DOHH2 (cell line): ENCODE measurements at regions not wholly inside any gene's neighbourhood (a gene's known extent, or its start where the extent isn't known, plus 50 kb on each side); places are given as distances from the start of the nearest gene placed in this dataset.

Source experiments
- H3F3A ChIP-seq: fragments of 200-600 bp; sonication (generic), shearing (Covaris generic); 2 replicates; pipeline ENCODE4 v1.6.0; 2016; ENCODE audit warnings: antibody characterized with exemption, mild to moderate bottlenecking; ENCODE audit not compliant: control insufficient read depth, insufficient read depth
- H3K27ac ChIP-seq: fragments of 200-600 bp; sonication (generic); 2 replicates; pipeline ENCODE4 v1.5.1; 2014; ENCODE audit warnings: low read depth, mild to moderate bottlenecking, low read length, moderate library complexity
- H3K27me3 ChIP-seq: fragments of 200-600 bp; sonication (generic); 2 replicates; pipeline ENCODE4 v1.6.1; 2014; ENCODE audit warnings: mild to moderate bottlenecking, low read length, mixed read lengths; ENCODE audit not compliant: control insufficient read depth
- H3K36me3 ChIP-seq: fragments of 200-600 bp; sonication (generic); 2 replicates; pipeline ENCODE4 v1.6.1; 2014; ENCODE audit warnings: mild to moderate bottlenecking, low read length, moderate library complexity, mixed read lengths; ENCODE audit not compliant: control insufficient read depth
- H3K4me1 ChIP-seq: fragments of 200-600 bp; sonication (generic); 2 replicates; pipeline ENCODE4 v1.6.1; 2014; ENCODE audit warnings: mild to moderate bottlenecking, low read length, mixed read lengths; ENCODE audit not compliant: control insufficient read depth
- H3K4me2 ChIP-seq: fragments of 200-600 bp; sonication (generic); 2 replicates; pipeline ENCODE4 v1.6.0; 2014; ENCODE audit warnings: mild to moderate bottlenecking, low read length, moderate library complexity
- H3K4me3 ChIP-seq: fragments of 200-600 bp; sonication (generic); 2 replicates; pipeline ENCODE4 v1.5.1; 2014; ENCODE audit warnings: mild to moderate bottlenecking, low read length, mixed read lengths
- H3K79me2 ChIP-seq: fragments of 200-600 bp; sonication (generic); 2 replicates; pipeline ENCODE4 v1.6.1; 2014; ENCODE audit warnings: mild to moderate bottlenecking, low read length, mixed read lengths; ENCODE audit not compliant: control insufficient read depth
- H3K9me2 ChIP-seq: fragments of 200-600 bp; sonication (generic); replicated peaks from 2 replicates; pipeline ENCODE4 v1.6.1; 2014; ENCODE audit warnings: mild to moderate bottlenecking, low read length, mixed read lengths; ENCODE audit not compliant: control insufficient read depth
- H3K9me3 ChIP-seq: fragments of 200-600 bp; sonication (generic); 2 replicates; pipeline ENCODE4 v1.6.1; 2014; ENCODE audit warnings: antibody characterized with exemption, low read length, mixed read lengths; ENCODE audit not compliant: control insufficient read depth, insufficient read depth
- H4K20me1 ChIP-seq: fragments of 200-600 bp; sonication (generic); 2 replicates; pipeline ENCODE4 v1.6.0; 2014; ENCODE audit warnings: low read depth, mild to moderate bottlenecking, antibody characterized with exemption, low read length, moderate library complexity; ENCODE audit not compliant: control insufficient read depth, insufficient read depth
- CTCF ChIP-seq: fragments of 200-600 bp; sonication (generic); IDR thresholded peaks from one replicate; pipeline ENCODE4 v1.5.1; 2014; ENCODE audit warnings: antibody characterized with exemption, mild to moderate bottlenecking, low read depth, low read length; ENCODE audit not compliant: poor library complexity, severe bottlenecking
- EZH2phosphoT487 ChIP-seq: fragments of 200-600 bp; sonication (generic); IDR thresholded peaks from 2 replicates; pipeline ENCODE4 v1.6.1; 2017; ENCODE audit warnings: borderline replicate concordance, mild to moderate bottlenecking, antibody characterized with exemption, low read length, moderate library complexity, mixed read lengths

- no peaks in the 10 kb centered on the region for H3K9me2 ChIP-seq
- no peak overlapping the region for H3K4me3 ChIP-seq
Observed at GRCh38 chr2:41914936-41915335, 132.9 kb upstream of the PKDCC start.

GRCh38 chr2:41916177-41916576 is 131.6 kb upstream of the PKDCC start:
- Histone ChIP-seq H3K27ac (no peak overlapping the region), H4K20me1 (no peaks in the 10 kb centered on the region), H3K9me2 (no peaks in the 10 kb centered on the region), H3K4me1 (no peaks in the 10 kb centered on the region), H3K9me3 (no peaks in the 10 kb centered on the region), H3F3A (no peaks in the 10 kb centered on the region), H3K4me2 (no peak overlapping the region), H3K36me3 (no peaks in the 10 kb centered on the region), H3K79me2 (no peaks in the 10 kb centered on the region), H3K4me3 (no peak overlapping the region), H3K27me3 (peaks cover 4% of the 10 kb centered on the region; the same call in 1 of the 2 replicates)
- no peak for TF ChIP-seq EZH2phosphoT487
- no peak for TF ChIP-seq CTCF

More at GRCh38 chr2:41914936-41915335, 132.9 kb upstream of the PKDCC start:
- Histone ChIP-seq H3K27ac (no peak overlapping the region), H3K4me2 (no peak overlapping the region), H3K36me3 (no peaks in the 10 kb centered on the region), H3K79me2 (no peaks in the 10 kb centered on the region), H4K20me1 (no peaks in the 10 kb centered on the region), H3K9me3 (no peaks in the 10 kb centered on the region), H3K4me1 (no peaks in the 10 kb centered on the region), H3K27me3 (peaks cover 4% of the 10 kb centered on the region; the same call in 1 of the 2 replicates), H3F3A (no peaks in the 10 kb centered on the region)
- no peak for TF ChIP-seq EZH2phosphoT487
- TF ChIP-seq CTCF: no peak

- Histone ChIP-seq H3K4me1 (no peaks in the 10 kb centered on the region), H3F3A (no peaks in the 10 kb centered on the region), H3K36me3 (no peaks in the 10 kb centered on the region), H3K4me3 (no peak overlapping the region), H3K9me2 (no peaks in the 10 kb centered on the region), H3K27ac (no peak overlapping the region), H3K9me3 (no peaks in the 10 kb centered on the region), H4K20me1 (no peaks in the 10 kb centered on the region), H3K4me2 (no peak overlapping the region), H3K79me2 (no peaks in the 10 kb centered on the region), H3K27me3 (peaks cover 4% of the 10 kb centered on the region; the same call in 1 of the 2 replicates)
- TF ChIP-seq CTCF: no peak
- TF ChIP-seq EZH2phosphoT487: no peak
Observed at GRCh38 chr2:41917587-41917986, 130.2 kb upstream of the PKDCC start.

GRCh38 chr2:41919135-41919534 is 128.7 kb upstream of the PKDCC start:
- Histone ChIP-seq H3K9me3 (no peaks in the 10 kb centered on the region), H3K79me2 (no peaks in the 10 kb centered on the region), H3K9me2 (no peaks in the 10 kb centered on the region), H3F3A (no peaks in the 10 kb centered on the region), H3K4me3 (no peak overlapping the region), H3K4me1 (no peaks in the 10 kb centered on the region), H3K4me2 (no peak overlapping the region), H4K20me1 (no peaks in the 10 kb centered on the region), H3K36me3 (no peaks in the 10 kb centered on the region), H3K27ac (no peak overlapping the region), H3K27me3 (peaks cover 4% of the 10 kb centered on the region; the same call in 1 of the 2 replicates)
- no peak for TF ChIP-seq CTCF
- no peak for TF ChIP-seq EZH2phosphoT487
